ENCODE measurements at regions not wholly inside any gene's neighbourhood (a gene's known extent, or its start where the extent isn't known, plus 50 kb on each side); places are given as distances from the start of the nearest gene placed in this dataset.

GRCh38 chr12:105469701-105470100 lies 139.2 kb downstream of the C12orf75 start:
- no peak for TF ChIP-seq FOXM1 (IDR thresholded peaks at IDR 0.05; ENCODE audit: borderline replicate concordance)
- TF ChIP-seq BHLHE40 (IDR thresholded peaks at IDR 0.05; ENCODE audit: borderline replicate concordance) = no peak
- TF ChIP-seq ZNF384 (IDR thresholded peaks at IDR 0.05) = no peak
- no peak for TF ChIP-seq FOXA1 (IDR thresholded peaks at IDR 0.05)
- no peak for TF ChIP-seq NFRKB (IDR thresholded peaks at IDR 0.05)
- no peak for TF ChIP-seq PKNOX1 (IDR thresholded peaks at IDR 0.05)
- TF ChIP-seq SUZ12 (IDR thresholded peaks at IDR 0.05) = no peak
- no peak for TF ChIP-seq ELF4 (IDR thresholded peaks at IDR 0.05)
